H9 (cell line): ENCODE measurements at regions not wholly inside any gene's neighbourhood (a gene's known extent, or its start where the extent isn't known, plus 50 kb on each side); places are given as distances from the start of the nearest gene placed in this dataset.

Experiments
- DNase-seq: peaks from one replicate; pipeline ENCODE4 v3.0.0-alpha.2; 2017
- H2AFZ ChIP-seq: one replicate; pipeline ENCODE4 v1.6.1; 2013; ENCODE audit warnings: mild to moderate bottlenecking, low read length, control low read depth, moderate library complexity
- H2AK5ac ChIP-seq: 2 replicates; pipeline ENCODE4 v1.6.1; 2013; ENCODE audit warnings: low read length, control low read depth, mixed read lengths; ENCODE audit not compliant: insufficient read length
- H2BK120ac ChIP-seq: one replicate; pipeline ENCODE4 v1.6.1; 2013; ENCODE audit warnings: low read depth, mild to moderate bottlenecking, low read length, control low read depth, inconsistent platforms; ENCODE audit not compliant: poor library complexity, severe bottlenecking
- H2BK12ac ChIP-seq: 2 replicates; pipeline ENCODE4 v1.6.1; 2013; ENCODE audit warnings: low read length, control low read depth, mixed read lengths, low read depth; ENCODE audit not compliant: insufficient read length
- H2BK15ac ChIP-seq: 2 replicates; pipeline ENCODE4 v1.6.1; 2013; ENCODE audit warnings: low read depth, low read length, control low read depth
- H2BK20ac ChIP-seq: one replicate; pipeline ENCODE4 v1.6.1; 2013; ENCODE audit warnings: low read depth, mild to moderate bottlenecking, low read length, control low read depth, inconsistent platforms; ENCODE audit not compliant: poor library complexity, severe bottlenecking
- H2BK5ac ChIP-seq: 2 replicates; pipeline ENCODE4 v1.6.1; 2013; ENCODE audit warnings: low read length, control low read depth, mixed read lengths; ENCODE audit not compliant: insufficient read length
- H3K14ac ChIP-seq: 2 replicates; pipeline ENCODE4 v1.6.1; 2013; ENCODE audit warnings: low read length, control low read depth; ENCODE audit not compliant: insufficient read depth
- H3K18ac ChIP-seq: 2 replicates; pipeline ENCODE4 v1.6.1; 2013; ENCODE audit warnings: low read depth, mild to moderate bottlenecking, mixed read lengths, low read length, control low read depth; ENCODE audit not compliant: insufficient read length
- H3K23ac ChIP-seq: 2 replicates; pipeline ENCODE4 v1.6.1; 2013; ENCODE audit warnings: low read length, control low read depth, mixed read lengths, low read depth; ENCODE audit not compliant: insufficient read length
- H3K23me2 ChIP-seq: 2 replicates; pipeline ENCODE4 v1.6.1; 2013; ENCODE audit warnings: low read depth, mild to moderate bottlenecking, mixed read lengths, low read length, control low read depth; ENCODE audit not compliant: insufficient read length, poor library complexity, severe bottlenecking
- H3K27ac ChIP-seq: 2 replicates; pipeline ENCODE4 v1.5.1; 2013; ENCODE audit warnings: low read length, control low read depth, mixed read lengths, low read depth; ENCODE audit not compliant: insufficient read length
- H3K27me3 ChIP-seq: 2 replicates; pipeline ENCODE4 v1.6.1; 2013; ENCODE audit warnings: low read length, control low read depth, inconsistent platforms; ENCODE audit not compliant: insufficient read depth
- H3K4ac ChIP-seq: 2 replicates; pipeline ENCODE4 v1.6.1; 2013; ENCODE audit warnings: low read depth, mild to moderate bottlenecking, control low read depth, inconsistent platforms, low read length, moderate library complexity
- H3K4me1 ChIP-seq: 2 replicates; pipeline ENCODE4 v1.6.1; 2013; ENCODE audit warnings: low read length, control low read depth, inconsistent platforms; ENCODE audit not compliant: insufficient read depth
- H3K4me2 ChIP-seq: 2 replicates; pipeline ENCODE4 v1.6.1; 2013; ENCODE audit warnings: low read length, control low read depth, mixed read lengths; ENCODE audit not compliant: insufficient read length, insufficient read depth
- H3K56ac ChIP-seq: 2 replicates; pipeline ENCODE4 v1.6.1; 2013; ENCODE audit warnings: low read depth, mild to moderate bottlenecking, mixed read lengths, low read length, control low read depth; ENCODE audit not compliant: insufficient read length
- H3K79me1 ChIP-seq: 2 replicates; pipeline ENCODE4 v1.6.1; 2013; ENCODE audit warnings: low read depth, mild to moderate bottlenecking, moderate library complexity, low read length, control low read depth, inconsistent platforms; ENCODE audit not compliant: insufficient read depth, poor library complexity, severe bottlenecking
- H3K79me2 ChIP-seq: 2 replicates; pipeline ENCODE4 v1.6.1; 2013; ENCODE audit warnings: low read length, control low read depth, inconsistent platforms; ENCODE audit not compliant: insufficient read depth
- H3K9ac ChIP-seq: 2 replicates; pipeline ENCODE4 v1.6.1; 2013; ENCODE audit warnings: low read length, control low read depth, mixed read lengths; ENCODE audit not compliant: insufficient read length; ENCODE audit errors: extremely low read depth
- H3K9me3 ChIP-seq: one replicate; pipeline ENCODE4 v1.6.1; 2013; ENCODE audit warnings: low read depth, low read length, inconsistent platforms; ENCODE audit not compliant: control insufficient read depth
- H3T11ph ChIP-seq: one replicate; pipeline ENCODE4 v1.6.1; 2013; ENCODE audit warnings: mild to moderate bottlenecking, low read length, control low read depth, inconsistent platforms
- H4K20me1 ChIP-seq: one replicate; pipeline ENCODE4 v1.6.1; 2013; ENCODE audit not compliant: control insufficient read depth, insufficient read length, insufficient read depth
- H4K5ac ChIP-seq: 2 replicates; pipeline ENCODE4 v1.6.1; 2013; ENCODE audit warnings: low read depth, mild to moderate bottlenecking, mixed read lengths, low read length, control low read depth; ENCODE audit not compliant: insufficient read length
- H4K8ac ChIP-seq: replicated peaks from 2 replicates; pipeline ENCODE4 v1.6.1; 2013; ENCODE audit warnings: low read length, control low read depth, mixed read lengths, low read depth; ENCODE audit not compliant: insufficient read length
- H4K91ac ChIP-seq: 2 replicates; pipeline ENCODE4 v1.6.1; 2013; ENCODE audit warnings: low read depth, mild to moderate bottlenecking, moderate library complexity, mixed read lengths, low read length, control low read depth; ENCODE audit not compliant: insufficient read length
- H3K27ac Mint-ChIP-seq, 3 experiments: 2 replicates in 2 of 3; 3 replicates in 1 of 3; pipeline ENCODE4 v1.8.0; 2020 to 2021; ENCODE audit warnings: mixed read lengths in 3 of 3, mild to moderate bottlenecking in 1 of 3, moderate library complexity in 1 of 3
- H3K27me3 Mint-ChIP-seq: 2 replicates; pipeline ENCODE4 v1.8.0; 2021; ENCODE audit warnings: low read depth, mild to moderate bottlenecking, moderate library complexity, mixed read lengths
- H3K36me3 Mint-ChIP-seq, 3 experiments: 2 replicates in 2 of 3; 3 replicates in 1 of 3; pipeline ENCODE4 v1.8.0; 2020 to 2021; ENCODE audit warnings: low read depth in 3 of 3, mixed read lengths in 3 of 3; ENCODE audit not compliant: insufficient read depth in 1 of 3
- H3K4me1 Mint-ChIP-seq, 2 experiments: 2 replicates each; pipeline ENCODE4 v1.8.0; 2020; ENCODE audit warnings: mixed read lengths in 2 of 2
- H3K4me3 Mint-ChIP-seq, 2 experiments: 2 replicates in 1 of 2; 3 replicates in 1 of 2; pipeline ENCODE4 v1.8.0; 2020 to 2021; ENCODE audit warnings: mild to moderate bottlenecking in 2 of 2, mixed read lengths in 2 of 2, moderate library complexity in 1 of 2
- H3K9me3 Mint-ChIP-seq, 2 experiments: 2 replicates in 1 of 2; 3 replicates in 1 of 2; pipeline ENCODE4 v1.8.0; 2020; ENCODE audit warnings: mild to moderate bottlenecking in 2 of 2, mixed read lengths in 2 of 2, moderate library complexity in 1 of 2
- CTCF ChIP-seq: fragments of 200-600 bp; sonication (generic); conservative IDR thresholded peaks from 3 replicates; pipeline ENCODE4 v1.8.0; 2021; ENCODE audit warnings: antibody characterized with exemption, mild to moderate bottlenecking

- no peak for TF ChIP-seq CTCF
- Histone ChIP-seq H2BK12ac (no peak overlapping the region), H2BK20ac (no peak overlapping the region), H3K4me2 (no peak overlapping the region), H3K23ac (no peak overlapping the region), H2AFZ (no peak overlapping the region), H3K56ac (no peak overlapping the region), H4K20me1 (no peaks in the 10 kb centered on the region), H2BK15ac (no peak overlapping the region), H2BK5ac (no peak overlapping the region), H3K27me3 (no peaks in the 10 kb centered on the region), H3K79me2 (no peaks in the 10 kb centered on the region), H3K14ac (no peak overlapping the region), H4K8ac (no peak overlapping the region), H4K5ac (no peak overlapping the region), H3K9ac (no peak overlapping the region), H3K4me1 (no peaks in the 10 kb centered on the region), H3K18ac (no peak overlapping the region), H2BK120ac (no peak overlapping the region), H3K79me1 (no peaks in the 10 kb centered on the region), H2AK5ac (no peak overlapping the region), H4K91ac (no peak overlapping the region), H3K4ac (no peak overlapping the region), H3K9me3 (no peaks in the 10 kb centered on the region), H3K23me2 (no peaks in the 10 kb centered on the region), H3K27ac (no peak overlapping the region), H3T11ph (no peak overlapping the region)
- Mint-ChIP-seq H3K9me3 (no peaks in the 10 kb centered on the region; a peak in 1 of 5 replicates), H3K4me1 (peaks cover 0 to 2% of the 10 kb centered on the region in 2 experiments; a peak in 2 of 4 replicates), H3K36me3 (no peaks in the 10 kb centered on the region), H3K27me3 (peaks cover 5% of the 10 kb centered on the region), H3K27ac (no peak overlapping the region), H3K4me3 (no peak overlapping the region)
- no peak for DNase-seq
Observed at GRCh38 chr14:34090451-34090850, 139.6 kb upstream of the EGLN3 start.
